Breast epithelium (tissue), 3 donors: ENCODE measurements at regions not wholly inside any gene's neighbourhood (a gene's known extent, or its start where the extent isn't known, plus 50 kb on each side); places are given as distances from the start of the nearest gene placed in this dataset.

Experiments used
- CTCF ChIP-seq, 3 donors: fragments of 450-650 bp; IDR thresholded peaks; one replicate each; pipeline ENCODE4 v1.5.1; 2016 to 2017; ENCODE audit warnings: antibody characterized with exemption in 3 of 3, mild to moderate bottlenecking in 3 of 3, moderate library complexity in 3 of 3
- POLR2A ChIP-seq: fragments of 450-650 bp; IDR thresholded peaks from one replicate; pipeline ENCODE4 v1.6.1; 2016; ENCODE audit warnings: antibody characterized with exemption, mild to moderate bottlenecking, moderate library complexity
- POLR2AphosphoS5 ChIP-seq, 3 donors: sonication (generic); formaldehyde crosslinking; IDR thresholded peaks; one replicate each; pipeline ENCODE4 v1.6.1; 2017; ENCODE audit warnings: antibody characterized with exemption in 3 of 3

GRCh38 chr4:179843370-179843769 lies 2399.8 kb upstream of the TENM3 start:
- TF ChIP-seq CTCF (IDR thresholded peaks at IDR 0.05): no peak
- no peak for TF ChIP-seq POLR2A
- no peak for TF ChIP-seq POLR2AphosphoS5 (IDR thresholded peaks at IDR 0.05)
